GM12878 (cell line): ENCODE measurements at regions not wholly inside any gene's neighbourhood (a gene's known extent, or its start where the extent isn't known, plus 50 kb on each side); places are given as distances from the start of the nearest gene placed in this dataset.

Experiments used
- ATAC-seq: fragments of 200-7000 bp; cut with Tn5 transposase; 3 replicates; pipeline ENCODE4 v1.9.1; 2020; ENCODE audit warnings: mild to moderate bottlenecking, moderate library complexity
- BruUV-seq: library from RNA; stranded (reverse); fragments of 400-500 nt; replicated peaks from 2 replicates; lab custom pipeline; 2021; lab: Mats Ljungman, UMichigan
- CTCF ChIA-PET: fragments of 300-600 bp; sonication (Branson Sonifier 250); formaldehyde crosslinking; extraction: SDS; loops from one replicate; lab custom pipeline; 2021; ENCODE audit warnings: inconsistent platforms; lab: Yijun Ruan, JAX
- POLR2A ChIA-PET: fragments of 350-600 bp; formaldehyde crosslinking; extraction: SDS; loops from one replicate; lab custom pipeline; 2021; ENCODE audit warnings: inconsistent platforms; lab: Charles Lee
- RAD21 ChIA-PET: fragments of 300-600 bp; sonication (Branson Sonifier 250); formaldehyde crosslinking; loops from one replicate; lab custom pipeline; 2023; ENCODE audit warnings: antibody characterized with exemption; ENCODE audit not compliant: unreplicated experiment; lab: Charles Lee
- SMC1A ChIA-PET: fragments of 300-600 bp; sonication (Branson Sonifier 250); formaldehyde crosslinking; loops from one replicate; lab custom pipeline; 2023; ENCODE audit not compliant: unreplicated experiment, uncharacterized antibody; lab: Charles Lee
- DNase-seq: peaks from one replicate; pipeline ENCODE4 v3.0.0-alpha.2; 2011; ENCODE audit warnings: low read depth, low spot score
- FAIRE-seq: peaks from 3 replicates; lab custom pipeline; 2011; peaks lifted over from hg19 to GRCh38; lab: Jason Lieb, UNC
- H2AFZ ChIP-seq: 2 replicates; pipeline ENCODE4 v1.6.0; 2011; ENCODE audit warnings: low read depth, low read length, control low read depth; ENCODE audit not compliant: control insufficient read depth
- H3K27ac ChIP-seq: 2 replicates; pipeline ENCODE4 v1.5.1; 2011; ENCODE audit warnings: control low read depth; ENCODE audit not compliant: control insufficient read depth, insufficient read depth
- H3K27me3 ChIP-seq, 2 experiments: replicated peaks in 1 of 2; 2 replicates each; pipeline versions ENCODE4 v1.6.0 to v1.6.1; 2011; ENCODE audit warnings: low read length in 1 of 2; ENCODE audit not compliant: control insufficient read depth in 2 of 2, insufficient read depth in 2 of 2
- H3K36me3 ChIP-seq, 2 experiments: 2 replicates each; pipeline ENCODE4 v1.5.1; 2011; ENCODE audit warnings: low read length in 1 of 2; ENCODE audit not compliant: control insufficient read depth in 2 of 2, insufficient read depth in 2 of 2
- H3K4me1 ChIP-seq: 2 replicates; pipeline ENCODE4 v1.6.1; 2011; ENCODE audit warnings: mild to moderate bottlenecking, low read length, moderate library complexity, mixed read lengths; ENCODE audit not compliant: control insufficient read depth, insufficient read depth
- H3K4me2 ChIP-seq: 2 replicates; pipeline ENCODE4 v1.6.0; 2011; ENCODE audit warnings: control low read depth; ENCODE audit not compliant: control insufficient read depth, insufficient read depth
- H3K4me3 ChIP-seq: fragments of 200-600 bp; sonication (generic); 2 replicates; pipeline ENCODE4 v1.5.1; 2016
- H3K79me2 ChIP-seq: 2 replicates; pipeline ENCODE4 v1.6.0; 2011; ENCODE audit warnings: low read length; ENCODE audit not compliant: control insufficient read depth, insufficient read depth
- H3K9ac ChIP-seq: 2 replicates; pipeline ENCODE4 v1.8.0; 2011; ENCODE audit warnings: low read length, control low read depth, mixed read lengths; ENCODE audit not compliant: control insufficient read depth, insufficient read depth
- H3K9me3 ChIP-seq: replicated peaks from 3 replicates; pipeline ENCODE4 v1.5.1; 2011; ENCODE audit warnings: mild to moderate bottlenecking, low read length; ENCODE audit not compliant: control insufficient read depth, insufficient read depth
- H4K20me1 ChIP-seq: 2 replicates; pipeline ENCODE4 v1.6.0; 2011; ENCODE audit not compliant: control insufficient read depth, insufficient read depth
- CHD1 ChIP-seq: IDR thresholded peaks from 2 replicates; pipeline ENCODE4 v1.6.1; 2012; ENCODE audit warnings: low read depth, low read length, improper control_type of control experiment
- EGR1 ChIP-seq, 2 experiments: IDR thresholded peaks; 1 replicate in 1 of 2; 2 replicates in 1 of 2; pipeline ENCODE4 v1.6.1; 2011 to 2012; ENCODE audit warnings: low read depth in 2 of 2, low read length in 2 of 2, borderline replicate concordance in 1 of 2, mild to moderate bottlenecking in 1 of 2, moderate library complexity in 1 of 2
- ETV6 ChIP-seq, 2 experiments: fragments of 450-650 bp in 1 of 2; IDR thresholded peaks in 1 of 2; conservative IDR thresholded peaks in 1 of 2; 2 replicates each; pipeline ENCODE4 v1.6.1; 2014; ENCODE audit warnings: antibody characterized with exemption in 1 of 2, borderline replicate concordance in 1 of 2, low read depth in 1 of 2, mild to moderate bottlenecking in 1 of 2, moderate library complexity in 1 of 2
- GABPA ChIP-seq: IDR thresholded peaks from 2 replicates; pipeline ENCODE4 v1.6.1; 2014; ENCODE audit warnings: antibody characterized with exemption, low read depth, mild to moderate bottlenecking, inconsistent platforms
- IKZF1 ChIP-seq: fragments of 450-650 bp; conservative IDR thresholded peaks from 2 replicates; pipeline ENCODE4 v1.6.1; 2017; ENCODE audit warnings: antibody characterized with exemption, mild to moderate bottlenecking
- KAT2A ChIP-seq: conservative IDR thresholded peaks from 2 replicates; pipeline ENCODE4 v1.6.1; 2011; ENCODE audit warnings: low read depth, low read length; ENCODE audit not compliant: control insufficient read depth
- LARP7 ChIP-seq: fragments of 450-650 bp; IDR thresholded peaks from 2 replicates; pipeline ENCODE4 v1.6.1; 2017; ENCODE audit warnings: mild to moderate bottlenecking
- MTA2 ChIP-seq: fragments of 450-650 bp; IDR thresholded peaks from 2 replicates; pipeline ENCODE4 v1.6.1; 2016; ENCODE audit warnings: low read depth, mild to moderate bottlenecking, moderate library complexity
- WGBS: methylation state at CpG from one replicate; pipeline ENCODE4 v1.1.6; 2016; ENCODE audit warnings: low lambda C conversion rate; ENCODE audit not compliant: insufficient replicate concordance, insufficient coverage; ENCODE audit errors: missing lambda C conversion rate; 5-methylcytosine and 5-hydroxymethylcytosine counted together
- in situ Hi-C: fragments of 300-500 bp; cut with MboI; formaldehyde crosslinking; loops from 9 replicates; pipeline ENCODE4 v1.14.3; 2018; ENCODE audit warnings: mixed read lengths
- intact Hi-C: fragments of 100-400 bp; cut with micrococcal nuclease; formaldehyde crosslinking; loops from one replicate; pipeline ENCODE4 v1.14.2; 2022; ENCODE audit not compliant: unreplicated experiment
- TF ChIP-seq, protein P1 (sequence below): fragments of 450-650 bp; IDR thresholded peaks from 2 replicates; pipeline ENCODE4 v1.6.1; 2017; ENCODE audit warnings: mild to moderate bottlenecking, moderate library complexity
- TF ChIP-seq, protein P2 (sequence below): IDR thresholded peaks from 2 replicates; pipeline ENCODE4 v1.6.1; 2011; ENCODE audit warnings: borderline replicate concordance, low read depth, mild to moderate bottlenecking, moderate library complexity, mixed read lengths, low read length; ENCODE audit not compliant: insufficient read depth; ENCODE audit errors: extremely low read length
- TF ChIP-seq, protein P3 (sequence below): fragments of 150-350 bp; IDR thresholded peaks from 2 replicates; pipeline ENCODE4 v1.6.1; 2014; ENCODE audit warnings: mild to moderate bottlenecking, low read depth, low read length

DNA sequence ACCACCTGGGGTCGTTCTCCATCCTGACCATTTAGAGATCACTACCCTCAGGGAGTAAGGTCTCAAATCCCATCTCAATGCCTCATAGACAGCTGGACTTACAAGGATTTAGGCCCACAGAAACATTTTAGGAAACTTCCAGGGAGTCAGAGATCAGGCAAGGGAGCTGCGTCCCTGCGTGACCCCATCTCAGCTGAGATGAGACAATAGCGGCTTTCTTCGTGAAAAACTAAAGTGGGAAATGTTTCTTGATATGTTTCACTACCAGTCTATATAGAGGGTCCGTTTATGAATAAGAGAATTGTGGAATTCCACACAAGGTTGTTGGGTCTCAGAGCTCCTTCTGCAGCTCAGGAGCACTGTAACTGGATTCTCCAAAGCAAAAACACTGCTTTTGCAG lies 105.1 kb downstream of the VCPKMT start:
- ChIA-PET CTCF (interaction anchor here (1.2 kb wide), 1 partner anchor 149 kb away, joined by 4 read pairs; no protein-coding TSS in a partner anchor), POLR2A (interaction anchor here (1.2 kb wide), 1 partner anchor 27 kb away, joined by 3 read pairs; no protein-coding TSS in a partner anchor), RAD21 (interaction anchor here (1.1 kb wide), 1 partner anchor 28 kb away, joined by 3 read pairs; no protein-coding TSS in a partner anchor), SMC1A (interaction anchor here (0.6 to 0.8 kb wide), 4 partner anchors 13 to 93 kb away, joined by 3 to 4 read pairs (median 3); no protein-coding TSS in a partner anchor)
- Histone ChIP-seq H2AFZ (no peak overlapping the region), H3K27me3 (no peaks in the 10 kb centered on the region), H3K4me2 (no peak overlapping the region), H3K9me3 (no peaks in the 10 kb centered on the region), H3K27ac (no peak overlapping the region), H4K20me1 (no peaks in the 10 kb centered on the region), H3K4me3 (no peak overlapping the region), H3K79me2 (no peaks in the 10 kb centered on the region), H3K36me3 (no peaks in the 10 kb centered on the region), H3K4me1 (peaks cover 9% of the 10 kb centered on the region), H3K9ac (no peak overlapping the region)
- WGBS: 76% methylated on average over 6 of the region's 6 CpGs
- BruUV-seq: no TSS peak
- intact Hi-C loops (no loop called here), in situ Hi-C loops (no loop called here)
- ATAC-seq (no peak), FAIRE-seq (no peak), DNase-seq (no peak)
- TF ChIP-seq, protein P1, sequence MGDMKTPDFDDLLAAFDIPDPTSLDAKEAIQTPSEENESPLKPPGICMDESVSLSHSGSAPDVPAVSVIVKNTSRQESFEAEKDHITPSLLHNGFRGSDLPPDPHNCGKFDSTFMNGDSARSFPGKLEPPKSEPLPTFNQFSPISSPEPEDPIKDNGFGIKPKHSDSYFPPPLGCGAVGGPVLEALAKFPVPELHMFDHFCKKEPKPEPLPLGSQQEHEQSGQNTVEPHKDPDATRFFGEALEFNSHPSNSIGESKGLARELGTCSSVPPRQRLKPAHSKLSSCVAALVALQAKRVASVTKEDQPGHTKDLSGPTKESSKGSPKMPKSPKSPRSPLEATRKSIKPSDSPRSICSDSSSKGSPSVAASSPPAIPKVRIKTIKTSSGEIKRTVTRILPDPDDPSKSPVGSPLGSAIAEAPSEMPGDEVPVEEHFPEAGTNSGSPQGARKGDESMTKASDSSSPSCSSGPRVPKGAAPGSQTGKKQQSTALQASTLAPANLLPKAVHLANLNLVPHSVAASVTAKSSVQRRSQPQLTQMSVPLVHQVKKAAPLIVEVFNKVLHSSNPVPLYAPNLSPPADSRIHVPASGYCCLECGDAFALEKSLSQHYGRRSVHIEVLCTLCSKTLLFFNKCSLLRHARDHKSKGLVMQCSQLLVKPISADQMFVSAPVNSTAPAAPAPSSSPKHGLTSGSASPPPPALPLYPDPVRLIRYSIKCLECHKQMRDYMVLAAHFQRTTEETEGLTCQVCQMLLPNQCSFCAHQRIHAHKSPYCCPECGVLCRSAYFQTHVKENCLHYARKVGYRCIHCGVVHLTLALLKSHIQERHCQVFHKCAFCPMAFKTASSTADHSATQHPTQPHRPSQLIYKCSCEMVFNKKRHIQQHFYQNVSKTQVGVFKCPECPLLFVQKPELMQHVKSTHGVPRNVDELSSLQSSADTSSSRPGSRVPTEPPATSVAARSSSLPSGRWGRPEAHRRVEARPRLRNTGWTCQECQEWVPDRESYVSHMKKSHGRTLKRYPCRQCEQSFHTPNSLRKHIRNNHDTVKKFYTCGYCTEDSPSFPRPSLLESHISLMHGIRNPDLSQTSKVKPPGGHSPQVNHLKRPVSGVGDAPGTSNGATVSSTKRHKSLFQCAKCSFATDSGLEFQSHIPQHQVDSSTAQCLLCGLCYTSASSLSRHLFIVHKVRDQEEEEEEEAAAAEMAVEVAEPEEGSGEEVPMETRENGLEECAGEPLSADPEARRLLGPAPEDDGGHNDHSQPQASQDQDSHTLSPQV: no peak
- no peak for TF ChIP-seq KAT2A
- no peak for TF ChIP-seq CHD1
- TF ChIP-seq, protein P2, sequence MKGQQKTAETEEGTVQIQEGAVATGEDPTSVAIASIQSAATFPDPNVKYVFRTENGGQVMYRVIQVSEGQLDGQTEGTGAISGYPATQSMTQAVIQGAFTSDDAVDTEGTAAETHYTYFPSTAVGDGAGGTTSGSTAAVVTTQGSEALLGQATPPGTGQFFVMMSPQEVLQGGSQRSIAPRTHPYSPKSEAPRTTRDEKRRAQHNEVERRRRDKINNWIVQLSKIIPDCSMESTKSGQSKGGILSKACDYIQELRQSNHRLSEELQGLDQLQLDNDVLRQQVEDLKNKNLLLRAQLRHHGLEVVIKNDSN: no peak
- TF ChIP-seq IKZF1: no peak
- TF ChIP-seq EGR1 (IDR thresholded peaks at IDR 0.05; ENCODE audit: borderline replicate concordance in 1 of 2, low read depth in 2 of 2, low read length in 2 of 2): no peak
- no peak for TF ChIP-seq ETV6 (conservative IDR thresholded peaks at IDR 0.05 in 1 of 2, IDR thresholded peaks at IDR 0.05 in 1 of 2; ENCODE audit: borderline replicate concordance in 1 of 2, low read depth in 1 of 2)
- no peak for TF ChIP-seq LARP7
- TF ChIP-seq, protein P3, sequence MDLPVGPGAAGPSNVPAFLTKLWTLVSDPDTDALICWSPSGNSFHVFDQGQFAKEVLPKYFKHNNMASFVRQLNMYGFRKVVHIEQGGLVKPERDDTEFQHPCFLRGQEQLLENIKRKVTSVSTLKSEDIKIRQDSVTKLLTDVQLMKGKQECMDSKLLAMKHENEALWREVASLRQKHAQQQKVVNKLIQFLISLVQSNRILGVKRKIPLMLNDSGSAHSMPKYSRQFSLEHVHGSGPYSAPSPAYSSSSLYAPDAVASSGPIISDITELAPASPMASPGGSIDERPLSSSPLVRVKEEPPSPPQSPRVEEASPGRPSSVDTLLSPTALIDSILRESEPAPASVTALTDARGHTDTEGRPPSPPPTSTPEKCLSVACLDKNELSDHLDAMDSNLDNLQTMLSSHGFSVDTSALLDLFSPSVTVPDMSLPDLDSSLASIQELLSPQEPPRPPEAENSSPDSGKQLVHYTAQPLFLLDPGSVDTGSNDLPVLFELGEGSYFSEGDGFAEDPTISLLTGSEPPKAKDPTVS: no peak
- TF ChIP-seq MTA2: no peak
- no peak for TF ChIP-seq GABPA
